NCI-H1436 (cell line): ENCODE measurements at regions not wholly inside any gene's neighbourhood (a gene's known extent, or its start where the extent isn't known, plus 50 kb on each side); places are given as distances from the start of the nearest gene placed in this dataset.
"Not testable (repeated sequence)": the region's sequence is repeated elsewhere in the genome, so short reads cannot be mapped to it uniquely, and the experiment has no call there.

ENCODE experiments used
- DNase-seq: peaks from one replicate; lab custom pipeline; 2025; lab: John Stamatoyannopoulos, UW

DNA sequence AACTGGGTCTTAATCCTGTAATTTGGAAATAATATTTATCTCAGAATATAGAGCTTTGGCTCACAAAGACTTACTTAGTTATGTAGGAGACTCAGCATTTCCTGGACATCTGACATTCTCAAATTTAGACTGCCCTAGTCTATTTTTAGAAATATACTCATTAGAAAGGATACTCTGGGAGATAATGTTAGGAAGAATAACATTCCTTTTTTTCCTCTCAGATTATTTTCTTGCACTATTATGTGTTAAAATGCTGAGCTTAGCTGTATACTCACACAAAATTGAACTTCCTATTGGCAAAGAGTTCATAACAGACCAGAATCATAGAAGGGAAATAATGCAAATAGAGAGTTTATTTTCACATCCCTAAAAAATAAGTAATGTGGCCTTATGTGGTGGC is 1424.9 kb upstream of the PCDH7 start:
- no peak for DNase-seq

GRCh38 chr4:29304595-29304994 is 1415.6 kb upstream of the PCDH7 start:
- DNase-seq = no peak

DNA sequence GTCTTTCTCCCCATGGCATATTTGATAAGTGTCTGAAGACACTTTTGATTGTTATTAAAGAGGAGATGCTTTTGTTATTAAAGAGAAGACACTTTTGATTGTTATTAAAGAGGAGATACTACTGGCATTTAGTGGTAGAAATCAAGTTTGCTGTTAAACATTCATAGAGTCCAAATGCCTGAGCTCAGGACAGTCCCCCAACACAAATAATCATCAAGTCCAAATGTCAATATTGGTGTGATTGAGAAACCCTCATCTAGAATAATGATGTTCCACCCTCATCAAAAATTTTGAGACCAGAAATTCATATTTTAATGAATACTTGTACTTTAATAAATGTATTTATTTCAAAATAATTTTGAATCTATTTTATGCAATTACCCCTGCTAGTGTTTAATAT is 1412.9 kb upstream of the PCDH7 start:
- DNase-seq = no peak

DNA sequence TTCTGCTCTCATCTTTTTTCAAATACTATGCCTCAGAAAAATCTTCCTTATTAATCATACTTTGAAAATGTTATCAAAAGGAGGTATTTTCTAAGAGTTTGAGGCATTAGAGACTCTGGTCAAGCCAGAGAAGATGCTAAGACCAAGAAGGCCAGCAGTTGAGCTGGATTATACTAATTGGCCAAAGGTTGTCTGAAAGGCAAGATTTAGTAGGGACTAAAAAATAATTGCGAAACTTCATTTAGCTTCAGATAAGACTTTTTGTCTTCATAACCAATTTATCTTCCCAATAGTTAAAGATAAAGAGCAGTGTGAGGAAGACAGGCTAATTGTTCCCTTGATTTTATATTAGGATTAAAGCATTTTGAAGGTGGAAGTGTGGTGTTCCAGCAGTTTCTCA is 1412.4 kb upstream of the PCDH7 start:
- DNase-seq = no peak

DNA sequence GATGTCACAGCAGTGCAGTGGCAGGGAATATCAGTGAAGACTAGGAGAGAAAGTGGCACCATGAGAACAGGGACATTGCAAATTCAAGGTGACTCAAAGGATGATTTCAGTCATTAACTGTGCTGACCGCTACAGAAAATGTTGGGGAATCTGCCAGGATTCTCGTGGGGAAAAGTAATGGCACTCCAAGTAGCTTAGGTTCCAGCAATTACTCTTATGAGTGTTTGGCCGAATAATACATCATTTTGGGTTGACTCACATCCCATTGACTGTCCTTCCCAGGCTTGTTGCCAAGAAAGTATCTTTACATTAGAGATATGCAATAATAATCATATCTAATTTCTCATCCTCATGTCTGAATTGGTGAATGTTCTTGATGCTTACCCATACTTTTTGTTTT is 1411.1 kb upstream of the PCDH7 start:
- no peak for DNase-seq

DNA sequence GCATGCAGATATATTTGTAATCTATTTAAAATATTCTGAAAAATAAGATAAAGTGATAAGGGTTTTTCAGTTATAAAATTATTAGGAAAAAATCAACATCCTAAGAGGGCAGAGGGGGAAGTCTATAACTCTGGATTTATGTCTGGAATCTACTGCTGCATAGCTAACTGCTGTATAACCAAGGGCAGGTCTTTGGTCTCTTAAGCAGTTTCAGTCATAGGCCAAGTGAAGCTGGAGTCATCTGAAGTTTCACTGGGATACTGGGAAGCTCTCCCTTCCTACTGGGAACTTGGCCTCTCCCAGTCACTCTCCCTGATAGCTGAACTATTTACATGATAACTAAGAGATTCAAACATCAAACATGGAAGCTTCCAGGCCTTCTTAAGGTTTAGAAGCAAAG is 1409.9 kb upstream of the PCDH7 start:
- no peak for DNase-seq

DNA sequence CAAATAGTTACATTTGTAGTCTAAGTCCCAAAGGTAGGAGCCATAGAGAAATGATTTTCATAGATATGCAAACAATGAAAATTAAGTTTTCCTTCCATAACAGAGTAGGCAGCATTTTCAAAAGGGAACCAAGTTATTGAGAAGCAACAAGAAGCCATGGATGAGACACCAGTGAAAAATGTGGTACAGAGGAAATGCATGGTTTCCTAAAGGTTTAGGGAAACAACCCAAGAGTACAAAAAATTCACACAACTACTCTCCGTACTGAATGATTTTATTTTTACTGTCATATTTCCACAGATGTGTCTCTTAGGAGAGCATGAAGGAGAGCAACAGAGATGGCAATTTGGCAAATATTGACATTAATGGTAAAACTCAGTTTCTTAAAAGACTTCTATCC is 1408.9 kb upstream of the PCDH7 start:
- no peak for DNase-seq

GRCh38 chr4:29319663-29320340 is 1400.4 kb upstream of the PCDH7 start:
- DNase-seq = no peak

- DNase-seq = no peak
Observed at GRCh38 chr4:29320947-29321620, 1399.1 kb upstream of the PCDH7 start.

DNA sequence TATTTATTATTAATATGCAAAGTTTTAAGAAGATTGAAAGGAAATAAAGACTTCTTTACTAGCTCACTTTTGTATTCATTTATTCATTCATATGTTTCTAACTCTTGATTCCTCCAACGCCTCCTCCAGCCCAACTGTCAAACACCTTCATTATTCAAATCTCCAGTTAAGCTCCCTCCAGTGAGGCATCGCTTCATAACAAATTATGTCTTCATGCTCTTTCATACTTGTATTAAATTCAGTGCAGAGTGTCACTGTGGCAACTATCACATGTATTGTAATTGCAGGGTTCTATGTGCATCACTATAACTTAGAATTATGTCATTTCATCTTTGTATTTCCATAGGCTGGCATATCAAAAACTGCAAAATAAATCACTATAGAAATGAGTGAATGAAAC is 1394.2 kb upstream of the PCDH7 start:
- no peak for DNase-seq

DNA sequence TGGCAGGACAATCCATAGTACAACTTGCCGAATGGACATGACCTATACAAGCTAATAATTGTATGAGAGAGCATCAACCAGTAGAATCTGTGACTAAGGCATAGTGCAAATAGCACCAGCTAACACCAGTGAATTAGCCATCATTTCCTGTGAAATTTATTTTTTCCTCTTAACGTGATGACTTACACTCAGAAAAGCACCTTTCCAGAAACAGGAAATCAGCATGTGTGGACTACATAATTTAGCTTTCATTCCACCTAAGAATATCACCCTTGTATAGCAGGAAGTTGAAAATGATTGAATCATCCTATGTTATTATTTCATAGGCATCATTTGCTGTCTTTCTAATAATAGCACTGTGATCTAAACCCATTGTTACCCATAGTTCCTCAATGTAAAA is 1393.4 kb upstream of the PCDH7 start:
- no peak for DNase-seq

DNA sequence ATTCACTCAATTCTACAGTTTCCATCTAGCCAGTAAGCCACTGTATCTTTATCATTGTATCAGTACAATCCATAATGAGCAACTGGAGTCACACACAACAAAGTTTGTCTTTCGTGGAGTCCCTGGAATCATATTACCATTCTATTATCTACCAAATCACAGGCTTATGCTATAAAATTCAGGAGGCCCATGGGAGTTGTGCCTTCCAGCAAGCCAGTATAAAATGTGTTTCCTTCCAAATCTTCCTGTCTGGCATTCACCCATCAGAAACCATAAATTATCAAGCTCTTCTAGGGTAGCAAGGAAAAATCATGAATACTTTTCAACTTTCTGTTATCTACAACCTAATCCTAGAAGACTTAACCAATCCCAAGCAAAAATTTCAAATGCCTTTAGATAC is 1383.3 kb upstream of the PCDH7 start:
- DNase-seq = no peak

DNA sequence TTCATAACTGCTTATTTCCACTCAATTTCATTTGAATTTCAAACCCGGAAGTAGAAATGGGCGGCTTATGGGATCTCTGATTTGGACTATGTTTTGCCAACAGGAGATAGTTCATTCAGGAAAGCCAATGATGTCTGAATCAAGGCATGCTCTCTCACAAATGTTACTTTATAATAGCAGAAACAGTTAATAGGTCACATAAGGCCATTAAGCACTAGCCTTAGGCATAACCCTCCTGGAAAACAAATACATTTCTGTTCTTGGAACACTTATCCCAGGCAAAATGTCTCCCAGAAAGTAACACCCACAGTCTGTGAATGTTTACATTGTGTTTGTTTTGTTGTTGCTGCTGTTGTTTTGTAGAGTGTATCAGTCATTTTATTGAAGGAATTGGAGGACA is 1347.2 kb upstream of the PCDH7 start:
- DNase-seq = no peak

- DNase-seq = no peak
Observed at GRCh38 chr4:29375716-29376115, 1344.5 kb upstream of the PCDH7 start.

DNA sequence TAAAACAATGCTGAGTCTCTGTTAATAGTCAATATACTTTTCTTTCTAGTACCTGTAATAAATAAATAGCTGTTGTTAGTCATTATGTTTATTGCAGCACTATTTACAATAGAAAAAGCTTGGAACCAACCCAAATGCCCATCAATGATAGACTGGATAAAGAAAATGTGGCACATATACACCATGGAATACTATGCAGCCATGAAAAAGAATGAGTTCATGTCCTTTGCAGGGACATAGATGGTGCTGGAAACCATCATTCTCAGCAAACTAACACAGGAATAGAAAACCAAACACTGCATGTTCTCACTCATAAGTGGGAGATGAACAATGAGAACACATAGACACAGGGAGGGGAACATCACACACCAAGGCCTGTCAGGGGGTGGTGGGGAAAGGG is 1341.9 kb upstream of the PCDH7 start:
- not testable (repeated sequence) for DNase-seq

- no peak for DNase-seq
Observed at GRCh38 chr4:29390921-29391320, 1329.2 kb upstream of the PCDH7 start.

DNA sequence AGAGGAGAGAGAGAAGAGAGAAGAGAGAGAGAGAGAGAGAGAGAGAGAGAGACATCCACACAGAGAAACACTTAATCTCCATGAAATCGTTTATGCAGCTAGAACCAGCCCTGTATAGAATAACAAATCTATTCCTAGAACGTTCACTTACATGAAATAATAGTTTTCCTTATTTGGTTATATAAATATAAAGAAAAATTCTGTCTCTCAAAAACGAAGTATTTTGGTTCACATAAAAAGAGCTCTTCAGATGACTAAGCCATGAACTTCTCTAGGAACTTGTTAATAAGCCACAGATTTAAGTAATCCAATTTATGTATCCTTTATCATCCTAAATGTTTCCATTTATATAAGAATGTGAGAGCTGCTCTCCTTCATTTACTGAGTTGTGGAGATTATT is 1315.1 kb upstream of the PCDH7 start:
- no peak for DNase-seq

DNA sequence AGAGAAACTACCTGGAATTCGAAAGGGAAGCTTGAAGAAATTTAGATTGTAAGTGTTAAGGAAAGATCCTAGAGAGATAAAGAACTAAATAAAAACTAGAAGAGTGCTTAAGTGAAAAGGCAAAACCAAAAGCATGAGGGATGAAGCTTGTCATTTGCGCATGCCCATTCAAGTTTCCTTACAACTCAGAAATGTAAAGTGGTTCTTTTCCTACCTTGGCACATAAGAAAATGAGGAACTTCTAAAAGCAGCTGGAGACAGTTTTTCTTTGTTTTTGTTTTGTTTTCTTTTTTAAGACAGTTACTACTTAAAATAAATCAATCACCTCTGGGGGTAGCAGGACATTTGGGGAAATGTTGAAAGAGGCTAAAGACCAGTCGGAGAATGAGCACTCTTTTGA is 1304.4 kb upstream of the PCDH7 start:
- DNase-seq = no peak

DNA sequence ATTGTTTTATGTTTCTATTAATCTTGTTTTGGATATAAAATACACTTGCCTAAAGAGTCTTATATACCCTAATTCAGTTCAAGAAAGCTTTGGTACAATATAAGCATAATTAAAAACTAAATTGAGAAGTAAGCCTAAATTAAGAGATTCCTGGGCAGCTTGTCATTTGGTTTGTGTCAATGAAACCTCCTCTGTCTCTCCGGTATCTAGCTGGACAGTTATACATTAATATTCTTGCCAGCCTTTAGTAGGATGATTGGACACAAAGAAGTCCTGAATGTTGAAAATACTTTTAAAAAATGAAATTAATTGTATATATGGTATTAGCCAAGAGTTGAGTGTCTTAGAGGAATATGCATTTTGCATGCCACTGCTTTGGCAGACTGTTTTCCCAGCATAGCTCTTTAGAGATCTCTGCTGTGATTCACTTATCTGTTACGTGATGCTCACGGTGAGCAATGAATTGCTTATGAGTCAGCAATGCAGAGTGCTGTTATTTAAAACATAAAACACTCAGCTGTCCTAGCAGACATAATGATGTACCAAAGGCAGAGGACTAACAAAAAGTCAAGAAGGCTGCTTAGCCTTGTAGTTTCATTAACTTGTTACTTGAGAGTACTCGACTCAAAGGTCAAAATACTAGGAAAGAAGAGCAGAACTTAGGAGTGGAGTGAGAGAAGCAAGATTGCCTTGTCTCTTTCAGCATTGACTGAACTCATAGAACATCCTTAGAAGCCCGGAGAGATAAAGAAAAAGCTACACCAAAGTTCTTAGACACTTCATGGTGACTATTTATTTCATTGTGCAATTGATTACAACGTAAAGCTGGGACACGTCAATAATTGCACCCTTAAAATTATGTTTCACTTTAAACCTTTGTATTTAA is 1296.1 kb upstream of the PCDH7 start:
- no peak for DNase-seq

DNA sequence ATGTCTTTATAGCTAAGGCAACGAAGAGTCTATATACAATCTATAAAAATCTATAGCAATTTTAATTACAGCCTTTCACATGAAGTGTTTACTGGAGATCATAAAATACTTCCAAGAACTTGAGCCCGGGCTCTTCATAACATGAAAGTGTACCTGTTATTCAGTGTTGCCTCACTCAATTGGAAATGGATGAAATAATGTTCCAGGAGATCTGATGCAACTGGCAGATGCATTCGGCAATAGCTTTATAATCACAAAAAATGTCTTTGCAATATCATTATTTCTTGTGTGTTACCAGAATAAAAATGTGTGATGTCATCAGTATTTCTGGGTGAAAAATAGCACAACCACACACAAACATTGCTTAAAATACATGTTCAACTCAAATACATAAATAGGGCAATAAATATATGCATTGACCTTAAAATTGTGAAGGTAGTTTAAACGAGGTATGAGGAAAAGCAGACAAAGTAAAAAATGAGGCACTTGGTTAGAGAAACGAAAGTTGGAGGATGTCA is 1266.8 kb upstream of the PCDH7 start:
- DNase-seq = no peak

DNA sequence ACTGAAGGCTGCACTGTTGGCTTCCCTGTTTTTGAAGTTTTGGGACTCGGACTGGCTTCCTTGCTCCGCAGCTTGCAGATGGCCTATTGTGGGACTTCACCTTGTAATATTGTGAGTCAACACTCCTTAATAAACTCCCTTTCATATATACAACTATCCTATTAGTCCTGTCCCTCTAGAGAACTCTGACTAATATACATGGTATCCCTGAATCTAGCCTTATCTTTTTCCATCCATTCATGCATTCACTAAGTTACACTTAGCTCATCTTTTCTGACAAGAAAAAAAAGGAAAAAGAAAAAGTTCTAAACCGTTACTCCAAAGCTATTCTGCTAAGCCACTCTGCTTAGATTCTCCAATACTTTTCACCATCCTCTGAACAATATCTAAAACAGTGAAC is 1260.2 kb upstream of the PCDH7 start:
- DNase-seq = no peak

DNA sequence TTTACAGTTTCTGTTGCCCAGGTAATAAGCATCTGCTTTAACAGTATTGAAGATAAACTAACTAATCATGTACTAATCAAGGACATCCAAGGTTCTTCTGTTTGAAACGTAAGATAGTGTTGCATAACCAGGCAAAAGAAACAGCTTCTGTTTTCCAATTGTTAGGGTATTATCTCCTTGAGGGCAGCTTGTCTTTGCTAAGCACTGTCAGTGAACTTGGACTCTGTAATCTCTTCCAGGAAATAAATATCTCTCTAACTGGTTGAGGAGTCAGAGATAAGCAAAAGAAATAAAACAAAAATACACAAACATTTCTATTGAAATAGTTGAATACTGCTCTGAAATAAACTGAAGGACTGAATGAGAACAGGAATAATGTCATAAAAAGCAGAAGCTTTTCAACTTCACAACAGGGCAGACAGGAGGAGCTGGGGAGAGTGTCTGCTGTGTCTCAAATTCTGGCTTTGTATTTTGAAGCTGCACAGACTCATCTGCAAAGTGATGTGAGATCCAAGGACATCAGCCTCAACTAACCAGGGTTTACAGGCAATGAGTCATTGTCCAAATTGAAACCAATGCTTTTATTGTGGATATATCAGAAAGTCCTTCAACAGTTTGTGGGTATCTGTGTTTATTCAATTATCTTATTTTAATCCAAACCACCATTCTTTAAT is 1253.0 kb upstream of the PCDH7 start:
- DNase-seq = no peak
